Smooth muscle cell (in vitro differentiated cells): ENCODE measurements at regions not wholly inside any gene's neighbourhood (a gene's known extent, or its start where the extent isn't known, plus 50 kb on each side); places are given as distances from the start of the nearest gene placed in this dataset.

Source experiments
- DNase-seq: peaks from one replicate; lab custom pipeline; 2025; ENCODE audit not compliant: unreplicated experiment; lab: John Stamatoyannopoulos, UW
- H2AFZ ChIP-seq: fragments of 200-600 bp; sonication (generic); 2 replicates; pipeline ENCODE4 v1.6.0; 2016; ENCODE audit warnings: antibody characterized with exemption, low read depth, mild to moderate bottlenecking
- H3F3A ChIP-seq: fragments of 200-600 bp; sonication (generic); 2 replicates; pipeline ENCODE4 v1.6.0; 2017; ENCODE audit warnings: antibody characterized with exemption, low read depth
- H3K27ac ChIP-seq: fragments of 200-600 bp; sonication (generic); 2 replicates; pipeline ENCODE4 v1.5.1; 2016; ENCODE audit warnings: low read depth, mild to moderate bottlenecking
- H3K27me3 ChIP-seq: fragments of 200-600 bp; sonication (generic); 2 replicates; pipeline ENCODE4 v1.6.1; 2016; ENCODE audit warnings: low read depth, mild to moderate bottlenecking
- H3K36me3 ChIP-seq: fragments of 200-600 bp; sonication (generic); 2 replicates; pipeline ENCODE4 v1.5.1; 2016; ENCODE audit warnings: low read depth
- H3K4me1 ChIP-seq: fragments of 200-600 bp; sonication (generic); 2 replicates; pipeline ENCODE4 v1.5.1; 2016; ENCODE audit warnings: low read depth
- H3K4me2 ChIP-seq: fragments of 200-600 bp; sonication (generic); 2 replicates; pipeline ENCODE4 v1.6.0; 2016; ENCODE audit warnings: mild to moderate bottlenecking
- H3K4me3 ChIP-seq: fragments of 200-600 bp; sonication (generic); 2 replicates; pipeline ENCODE4 v1.5.1; 2016; ENCODE audit warnings: mild to moderate bottlenecking
- H3K79me2 ChIP-seq: fragments of 200-600 bp; sonication (generic); 2 replicates; pipeline ENCODE4 v1.6.0; 2016; ENCODE audit warnings: low read depth, mild to moderate bottlenecking
- H3K9ac ChIP-seq: fragments of 200-600 bp; sonication (generic); 2 replicates; pipeline ENCODE4 v1.6.0; 2016; ENCODE audit warnings: low read depth
- H3K9me3 ChIP-seq: fragments of 200-600 bp; sonication (generic); replicated peaks from 2 replicates; pipeline ENCODE4 v1.5.1; 2016; ENCODE audit warnings: low read depth
- H4K20me1 ChIP-seq: fragments of 200-600 bp; sonication (generic); 2 replicates; pipeline ENCODE4 v1.6.0; 2016; ENCODE audit warnings: low read depth
- WGBS: methylation state at CpG from one replicate; pipeline ENCODE4 v1.1.7; 2016; ENCODE audit warnings: low lambda C conversion rate; 5-methylcytosine and 5-hydroxymethylcytosine counted together
- TF ChIP-seq, protein P1 (sequence below): fragments of 200-600 bp; sonication (generic); IDR thresholded peaks from 2 replicates; pipeline ENCODE4 v1.5.1; 2017; ENCODE audit warnings: borderline replicate concordance, mild to moderate bottlenecking, antibody characterized with exemption; ENCODE audit not compliant: insufficient read depth, poor library complexity, severe bottlenecking

DNA sequence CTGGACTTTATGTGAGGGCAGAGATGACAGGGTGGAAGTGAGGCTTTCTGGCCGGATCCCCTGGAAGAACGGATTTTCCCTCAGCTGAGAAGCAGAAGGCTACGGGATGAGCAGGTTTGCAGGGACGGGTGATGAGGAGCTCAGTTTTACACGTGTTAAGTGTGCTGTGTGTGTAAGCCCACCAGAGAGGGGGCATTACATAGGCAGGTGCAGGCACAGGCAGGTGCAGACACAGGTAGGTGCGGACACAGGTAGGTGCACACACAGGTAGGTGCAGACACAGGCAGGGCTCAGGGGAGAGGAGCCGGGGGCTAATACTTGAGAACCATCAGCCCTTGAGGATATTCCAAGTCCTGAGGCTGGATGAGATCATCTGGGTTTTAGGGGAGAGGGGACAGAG is 107.7 kb downstream of the COPS8 start:
- H3K36me3 ChIP-seq: no peaks in the 10 kb centered on the region
- H3K9me3 ChIP-seq: no peaks in the 10 kb centered on the region
- peaks cover 14% of the 10 kb centered on the region for H3F3A ChIP-seq
- H3K9ac ChIP-seq: no peak overlapping the region
- H3K4me1 ChIP-seq: peaks cover 27% of the 10 kb centered on the region
- H3K79me2 ChIP-seq: no peaks in the 10 kb centered on the region
- TF ChIP-seq, protein P1, sequence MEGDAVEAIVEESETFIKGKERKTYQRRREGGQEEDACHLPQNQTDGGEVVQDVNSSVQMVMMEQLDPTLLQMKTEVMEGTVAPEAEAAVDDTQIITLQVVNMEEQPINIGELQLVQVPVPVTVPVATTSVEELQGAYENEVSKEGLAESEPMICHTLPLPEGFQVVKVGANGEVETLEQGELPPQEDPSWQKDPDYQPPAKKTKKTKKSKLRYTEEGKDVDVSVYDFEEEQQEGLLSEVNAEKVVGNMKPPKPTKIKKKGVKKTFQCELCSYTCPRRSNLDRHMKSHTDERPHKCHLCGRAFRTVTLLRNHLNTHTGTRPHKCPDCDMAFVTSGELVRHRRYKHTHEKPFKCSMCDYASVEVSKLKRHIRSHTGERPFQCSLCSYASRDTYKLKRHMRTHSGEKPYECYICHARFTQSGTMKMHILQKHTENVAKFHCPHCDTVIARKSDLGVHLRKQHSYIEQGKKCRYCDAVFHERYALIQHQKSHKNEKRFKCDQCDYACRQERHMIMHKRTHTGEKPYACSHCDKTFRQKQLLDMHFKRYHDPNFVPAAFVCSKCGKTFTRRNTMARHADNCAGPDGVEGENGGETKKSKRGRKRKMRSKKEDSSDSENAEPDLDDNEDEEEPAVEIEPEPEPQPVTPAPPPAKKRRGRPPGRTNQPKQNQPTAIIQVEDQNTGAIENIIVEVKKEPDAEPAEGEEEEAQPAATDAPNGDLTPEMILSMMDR: no peak
- DNase-seq: no peak
- H3K27me3 ChIP-seq: no peaks in the 10 kb centered on the region
- H3K4me2 ChIP-seq: no peak overlapping the region
- H3K4me3 ChIP-seq: no peak overlapping the region
- H2AFZ ChIP-seq: no peak overlapping the region
- H4K20me1 ChIP-seq: no peaks in the 10 kb centered on the region
- H3K27ac ChIP-seq: no peak overlapping the region
- WGBS: 96% methylated on average over 7 of the region's 7 CpGs

DNA sequence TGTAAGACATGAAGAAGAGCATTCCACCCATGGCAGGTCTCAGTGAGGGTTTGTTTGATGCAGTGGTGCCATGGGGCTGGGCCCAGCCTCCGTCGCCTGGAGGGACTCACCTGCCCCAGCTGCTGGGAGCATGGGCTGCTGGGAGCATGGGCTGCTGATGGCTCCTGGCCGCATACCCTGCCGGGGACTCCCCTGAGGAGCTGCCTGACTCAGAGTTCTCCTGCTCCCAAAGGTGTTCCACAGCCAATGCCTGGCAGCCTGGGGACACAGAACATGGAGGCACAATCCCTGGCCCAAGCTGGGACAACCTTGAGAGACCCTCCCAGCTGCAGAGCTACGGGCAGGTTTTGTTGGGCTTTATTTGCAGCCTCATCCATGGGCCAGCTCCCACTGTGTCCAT is 108.4 kb downstream of the COPS8 start:
- peaks cover 34% of the 10 kb centered on the region for H3K4me1 ChIP-seq
- no peaks in the 10 kb centered on the region for H3K79me2 ChIP-seq
- H2AFZ ChIP-seq: no peak overlapping the region
- peaks cover 21% of the 10 kb centered on the region for H3F3A ChIP-seq
- no peaks in the 10 kb centered on the region for H4K20me1 ChIP-seq
- H3K4me3 ChIP-seq: no peak overlapping the region
- H3K9me3 ChIP-seq: no peaks in the 10 kb centered on the region
- DNase-seq: no peak
- no peak overlapping the region for H3K4me2 ChIP-seq
- H3K9ac ChIP-seq: no peak overlapping the region
- H3K36me3 ChIP-seq: no peaks in the 10 kb centered on the region
- TF ChIP-seq, protein P1: no peak
- H3K27me3 ChIP-seq: no peaks in the 10 kb centered on the region
- WGBS: 79% methylated on average over 5 of the region's 5 CpGs
- no peak overlapping the region for H3K27ac ChIP-seq

DNA sequence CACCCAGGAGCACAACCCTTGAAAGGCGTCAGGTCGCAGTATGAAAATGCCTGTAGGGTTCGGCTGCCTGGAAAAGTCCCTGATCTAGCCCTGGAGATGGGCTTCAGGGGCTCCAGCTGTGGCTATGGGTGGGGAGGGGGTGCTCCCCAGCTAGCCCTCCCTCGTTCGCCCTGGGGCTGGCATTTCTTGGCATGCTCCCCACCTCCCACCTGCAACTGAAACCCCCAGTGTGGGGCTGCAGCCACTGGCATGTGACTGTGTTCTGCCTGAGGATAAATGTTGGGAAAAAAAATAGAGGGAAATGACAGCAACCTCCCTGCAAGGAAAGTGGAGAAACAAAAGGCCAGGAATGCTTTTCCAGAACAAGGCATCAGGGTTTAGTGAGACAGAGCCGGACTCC is 109.2 kb downstream of the COPS8 start:
- Histone ChIP-seq H3K27me3 (no peaks in the 10 kb centered on the region), H3F3A (peaks cover 25% of the 10 kb centered on the region), H3K27ac (no peak overlapping the region), H3K4me3 (no peak overlapping the region), H3K9me3 (no peaks in the 10 kb centered on the region), H3K79me2 (no peaks in the 10 kb centered on the region), H4K20me1 (no peaks in the 10 kb centered on the region), H3K36me3 (no peaks in the 10 kb centered on the region), H3K4me2 (no peak overlapping the region), H3K4me1 (peaks cover 34% of the 10 kb centered on the region), H2AFZ (no peak overlapping the region), H3K9ac (no peak overlapping the region)
- TF ChIP-seq, protein P1: no peak
- 95% methylated on average over 6 of the region's 6 CpGs for WGBS
- DNase-seq: no peak

DNA sequence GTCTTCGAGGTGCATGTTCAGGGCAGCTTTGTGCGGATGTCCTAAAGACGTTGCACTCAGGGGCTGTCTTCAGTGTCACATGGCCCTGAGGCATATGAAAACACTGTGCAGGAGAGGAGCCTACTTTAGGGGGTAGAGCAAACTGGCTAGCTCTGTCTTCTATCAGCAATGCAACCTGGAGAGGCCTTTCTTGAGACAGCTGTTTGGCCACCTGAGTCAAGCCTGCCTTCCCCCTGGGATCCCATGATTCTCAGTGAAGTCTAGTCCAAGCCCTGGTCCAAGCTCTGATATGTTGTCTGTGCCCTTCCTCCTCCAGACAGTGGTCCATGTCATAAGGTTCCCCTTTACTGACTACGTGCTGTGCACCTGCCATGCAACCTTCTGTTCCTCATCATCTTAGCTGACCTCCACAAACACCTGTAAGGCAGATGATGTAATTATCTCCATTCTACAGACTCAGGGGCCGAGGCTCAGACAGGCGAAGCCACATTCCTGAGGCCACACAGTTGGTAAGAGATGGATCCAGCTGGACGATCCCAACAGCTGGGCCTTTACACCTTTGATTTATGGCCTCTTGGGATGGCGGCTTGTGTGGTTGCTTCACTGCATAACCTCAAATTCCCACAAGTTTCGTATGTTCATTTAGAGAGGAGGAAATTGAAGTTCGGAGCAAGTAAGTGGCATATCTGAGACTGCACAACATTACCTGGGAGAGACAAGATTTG is 109.9 kb downstream of the COPS8 start:
- H3K4me3 ChIP-seq: no peak overlapping the region
- TF ChIP-seq, protein P1: no peak
- peaks cover 34% of the 10 kb centered on the region for H3K4me1 ChIP-seq
- DNase-seq: no peak
- no peak overlapping the region for H3K9ac ChIP-seq
- H3K4me2 ChIP-seq: no peak overlapping the region
- H3K36me3 ChIP-seq: no peaks in the 10 kb centered on the region
- H3K9me3 ChIP-seq: no peaks in the 10 kb centered on the region
- no peak overlapping the region for H2AFZ ChIP-seq
- no peaks in the 10 kb centered on the region for H3K79me2 ChIP-seq
- H4K20me1 ChIP-seq: no peaks in the 10 kb centered on the region
- 81% methylated on average over 10 of the region's 10 CpGs for WGBS
- peak overlapping the region; percentile 90 for H3K27ac ChIP-seq
- H3F3A ChIP-seq: peaks cover 25% of the 10 kb centered on the region
- no peaks in the 10 kb centered on the region for H3K27me3 ChIP-seq
